Effector CD4-positive, alpha-beta T cell (primary cell): ENCODE measurements at regions not wholly inside any gene's neighbourhood (a gene's known extent, or its start where the extent isn't known, plus 50 kb on each side); places are given as distances from the start of the nearest gene placed in this dataset.
"Not testable (repeated sequence)": the region's sequence is repeated elsewhere in the genome, so short reads cannot be mapped to it uniquely, and the experiment has no call there.

Experiments used
- DNase-seq: peaks from one replicate; pipeline ENCODE4 v3.0.0-alpha.2; 2020

GRCh38 chr10:23975431-23975830 lies 233.5 kb upstream of the KIAA1217 start:
- no peak for DNase-seq

- DNase-seq = no peak
Measured at GRCh38 chr10:23976275-23976674, 232.7 kb upstream of the KIAA1217 start.

- no peak for DNase-seq
Measured at GRCh38 chr10:23978317-23978716, 230.6 kb upstream of the KIAA1217 start.

GRCh38 chr10:23980094-23980493 lies 228.8 kb upstream of the KIAA1217 start:
- no peak for DNase-seq

- DNase-seq = no peak
Measured at GRCh38 chr10:23981520-23982309, 227.2 kb upstream of the KIAA1217 start.

GRCh38 chr10:23984405-23984804 lies 224.5 kb upstream of the KIAA1217 start:
- DNase-seq = not testable (repeated sequence)

GRCh38 chr10:23988006-23988405 lies 220.9 kb upstream of the KIAA1217 start:
- no peak for DNase-seq

GRCh38 chr10:23994459-23995046 lies 214.4 kb upstream of the KIAA1217 start:
- DNase-seq = no peak

- no peak for DNase-seq
Measured at GRCh38 chr10:23999445-23999844, 209.5 kb upstream of the KIAA1217 start.

- DNase-seq = no peak
Measured at GRCh38 chr10:24000271-24000813, 208.6 kb upstream of the KIAA1217 start.

- DNase-seq = no peak
Measured at GRCh38 chr10:24006741-24007140, 202.2 kb upstream of the KIAA1217 start.

- no peak for DNase-seq
Measured at GRCh38 chr10:24007359-24007758, 201.6 kb upstream of the KIAA1217 start.

GRCh38 chr10:24008164-24009091 lies 200.5 kb upstream of the KIAA1217 start:
- no peak for DNase-seq

- no peak for DNase-seq
Measured at GRCh38 chr10:24009115-24009514, 199.8 kb upstream of the KIAA1217 start.

- no peak for DNase-seq
Measured at GRCh38 chr10:24009736-24010135, 199.2 kb upstream of the KIAA1217 start.

GRCh38 chr10:24010436-24010970 lies 198.4 kb upstream of the KIAA1217 start:
- no peak for DNase-seq

GRCh38 chr10:24012249-24012803 lies 196.6 kb upstream of the KIAA1217 start:
- no peak for DNase-seq

- DNase-seq = no peak
Measured at GRCh38 chr10:24027107-24027506, 181.8 kb upstream of the KIAA1217 start.

- no peak for DNase-seq
Measured at GRCh38 chr10:24034571-24034970, 174.4 kb upstream of the KIAA1217 start.

- no peak for DNase-seq
Measured at GRCh38 chr10:24035761-24036160, 173.2 kb upstream of the KIAA1217 start.

- no peak for DNase-seq
Measured at GRCh38 chr10:24039315-24039714, 169.6 kb upstream of the KIAA1217 start.

GRCh38 chr10:24039897-24040296 lies 169.0 kb upstream of the KIAA1217 start:
- DNase-seq = no peak

- no peak for DNase-seq
Measured at GRCh38 chr10:24041034-24041433, 167.9 kb upstream of the KIAA1217 start.
